ACHN (cell line): ENCODE measurements at regions not wholly inside any gene's neighbourhood (a gene's known extent, or its start where the extent isn't known, plus 50 kb on each side); places are given as distances from the start of the nearest gene placed in this dataset.
A peak's percentile ranks its signal among the peaks of the same experiment; 100 is the strongest.

Experiments used
- DNase-seq: peaks from one replicate; pipeline ENCODE4 v3.0.0-alpha.2; 2015
- in situ Hi-C: cut with HindIII; loops from 2 replicates; pipeline ENCODE4 v1.10.0; 2017; ENCODE audit warnings: low sequenced_read_pairs, low pct_ligation_motif_present, low pct_unique_long_range_greater_than_20kb

GRCh38 chr2:237190966-237191713, 105.5 kb downstream of the COPS8 start:
- DNase-seq = no peak
- in situ Hi-C loops = no loop called here

- in situ Hi-C loops = no loop called here
- no peak for DNase-seq
Observed at GRCh38 chr2:237191714-237192081, 106.0 kb downstream of the COPS8 start.

GRCh38 chr2:237192881-237193280, 107.2 kb downstream of the COPS8 start:
- in situ Hi-C loops = no loop called here
- no peak for DNase-seq

- in situ Hi-C loops = no loop called here
- DNase-seq = no peak
Observed at GRCh38 chr2:237193436-237193835, 107.7 kb downstream of the COPS8 start.

GRCh38 chr2:237194081-237194480, 108.4 kb downstream of the COPS8 start:
- DNase-seq = no peak
- in situ Hi-C loops = no loop called here

- in situ Hi-C loops = no loop called here
- no peak for DNase-seq
Observed at GRCh38 chr2:237194906-237195305, 109.2 kb downstream of the COPS8 start.

- in situ Hi-C loops = no loop called here
Observed at GRCh38 chr2:237195396-237196120, 109.9 kb downstream of the COPS8 start.

GRCh38 chr2:237196409-237196808, 110.7 kb downstream of the COPS8 start:
- DNase-seq = no peak

More at GRCh38 chr2:237195396-237196120, 109.9 kb downstream of the COPS8 start:
- no peak for DNase-seq

GRCh38 chr2:237196866-237197618, 111.4 kb downstream of the COPS8 start:
- in situ Hi-C loops = no loop called here
- DNase-seq = no peak

More at GRCh38 chr2:237196409-237196808, 110.7 kb downstream of the COPS8 start:
- in situ Hi-C loops = no loop called here

- no peak for DNase-seq
- in situ Hi-C loops = no loop called here
Observed at GRCh38 chr2:237198164-237198855, 112.6 kb downstream of the COPS8 start.

- no peak for DNase-seq
- in situ Hi-C loops = no loop called here
Observed at GRCh38 chr2:237199082-237199481, 113.4 kb downstream of the COPS8 start.

- in situ Hi-C loops = no loop called here
Observed at GRCh38 chr2:237199577-237199976, 113.9 kb downstream of the COPS8 start.

GRCh38 chr2:237200462-237200861, 114.8 kb downstream of the COPS8 start:
- no peak for DNase-seq

More at GRCh38 chr2:237199577-237199976, 113.9 kb downstream of the COPS8 start:
- DNase-seq = no peak

GRCh38 chr2:237201461-237202287, 116.0 kb downstream of the COPS8 start:
- DNase-seq = peak; percentile 98
- in situ Hi-C loops = no loop called here

More at GRCh38 chr2:237200462-237200861, 114.8 kb downstream of the COPS8 start:
- in situ Hi-C loops = no loop called here

- no peak for DNase-seq
- in situ Hi-C loops = no loop called here
Observed at GRCh38 chr2:237202288-237203030, 116.8 kb downstream of the COPS8 start.

- in situ Hi-C loops = no loop called here
- no peak for DNase-seq
Observed at GRCh38 chr2:237205043-237205541, 119.4 kb downstream of the COPS8 start.

- DNase-seq = no peak
- in situ Hi-C loops = no loop called here
Observed at GRCh38 chr2:237205561-237205971, 119.9 kb downstream of the COPS8 start.
